K562 (cell line): ENCODE measurements at regions not wholly inside any gene's neighbourhood (a gene's known extent, or its start where the extent isn't known, plus 50 kb on each side); places are given as distances from the start of the nearest gene placed in this dataset.

ENCODE experiments used
- ATAC-seq: fragments of 200-7000 bp; cut with Tn5 transposase; 3 replicates; pipeline ENCODE4 v1.9.1; 2020; ENCODE audit warnings: moderate library complexity
- BruUV-seq: library from RNA; stranded (reverse); fragments of 400-500 nt; replicated peaks from 2 replicates; lab custom pipeline; 2021; lab: Mats Ljungman, UMichigan
- CTCF ChIA-PET: fragments of 300-600 bp; formaldehyde crosslinking; extraction: SDS; loops from one replicate; lab custom pipeline; 2021; ENCODE audit warnings: low intra/inter-chr PET ratio; lab: Yijun Ruan, JAX
- POLR2A ChIA-PET: fragments of 300-600, 350-650 bp; sonication (Branson Sonifier 250); formaldehyde crosslinking; extraction: SDS; loops from one replicate; lab custom pipeline; 2021; ENCODE audit warnings: antibody characterized with exemption, inconsistent platforms; lab: Yijun Ruan, JAX
- DNase-seq, 4 experiments: peaks; one replicate each; pipeline versions ENCODE4 v3.0.0 to v3.0.0-alpha.2; 2011 to 2018; ENCODE audit warnings: low spot score in 3 of 4, mixed read lengths in 3 of 4; ENCODE audit errors: extremely low read depth in 1 of 4
- FAIRE-seq: peaks from 2 replicates; lab custom pipeline; 2011; peaks lifted over from hg19 to GRCh38; lab: Jason Lieb, UNC
- H2AFZ ChIP-seq: 2 replicates; pipeline ENCODE4 v1.6.0; 2011; ENCODE audit warnings: low read depth, low read length, control low read depth, inconsistent platforms
- H3K27ac ChIP-seq: fragments of 200-600 bp; 3 replicates; pipeline ENCODE4 v1.8.0; 2011; ENCODE audit warnings: low read depth, mild to moderate bottlenecking, control low read depth, inconsistent platforms, low read length, moderate library complexity, mixed read lengths; ENCODE audit errors: extremely low read depth
- H3K27me3 ChIP-seq, 2 experiments: fragments of 300-600 bp in 1 of 2; 2 replicates in 1 of 2; 3 replicates in 1 of 2; pipeline versions ENCODE4 v1.6.0 to v1.8.0; 2011; ENCODE audit warnings: inconsistent platforms in 2 of 2, low read length in 2 of 2, mild to moderate bottlenecking in 1 of 2, mixed read lengths in 1 of 2, moderate library complexity in 1 of 2; ENCODE audit not compliant: control insufficient read depth in 2 of 2, insufficient read depth in 2 of 2
- H3K36me3 ChIP-seq: fragments of 300-600 bp; 3 replicates; pipeline ENCODE4 v1.8.0; 2011; ENCODE audit warnings: mild to moderate bottlenecking, low read length, inconsistent platforms; ENCODE audit not compliant: control insufficient read depth, insufficient read depth
- H3K4me1 ChIP-seq, 2 experiments: fragments of 200-600 bp in 1 of 2; replicated peaks in 1 of 2; 2 replicates in 1 of 2; 3 replicates in 1 of 2; pipeline versions ENCODE4 v1.5.1 to v1.8.0; 2011; ENCODE audit warnings: inconsistent platforms in 2 of 2, low read length in 2 of 2, mild to moderate bottlenecking in 1 of 2, mixed read lengths in 1 of 2, moderate library complexity in 1 of 2; ENCODE audit not compliant: control insufficient read depth in 2 of 2, insufficient read depth in 2 of 2
- H3K4me2 ChIP-seq: 2 replicates; pipeline ENCODE4 v1.6.1; 2011; ENCODE audit warnings: low read length, control low read depth, inconsistent platforms, mixed read lengths; ENCODE audit not compliant: insufficient read depth
- H3K4me3 ChIP-seq: fragments of 200-600 bp; sonication (generic), shearing (Covaris generic); 2 replicates; pipeline ENCODE4 v1.5.1; 2016; ENCODE audit warnings: control low read depth, inconsistent platforms
- H3K79me2 ChIP-seq: fragments of 200-600 bp; 3 replicates; pipeline ENCODE4 v1.8.0; 2011; ENCODE audit warnings: low read length, inconsistent platforms; ENCODE audit not compliant: control insufficient read depth, insufficient read depth
- H3K9ac ChIP-seq, 2 experiments: 2 replicates each; pipeline versions ENCODE4 v1.6.0 to v1.6.1; 2011; ENCODE audit warnings: low read depth in 2 of 2, low read length in 2 of 2, control low read depth in 1 of 2, inconsistent platforms in 1 of 2, mild to moderate bottlenecking in 1 of 2, mixed read lengths in 1 of 2; ENCODE audit not compliant: insufficient read depth in 1 of 2
- H3K9me1 ChIP-seq: one replicate; pipeline ENCODE4 v1.6.0; 2011; ENCODE audit warnings: inconsistent platforms, mild to moderate bottlenecking, low read length, moderate library complexity; ENCODE audit not compliant: control insufficient read depth, insufficient read depth
- H3K9me3 ChIP-seq: replicated peaks from 2 replicates; pipeline ENCODE4 v1.5.1; 2011; ENCODE audit warnings: low read depth, low read length, inconsistent platforms; ENCODE audit not compliant: control insufficient read depth, insufficient read depth
- H4K20me1 ChIP-seq: replicated peaks from 2 replicates; pipeline ENCODE4 v1.6.1; 2011; ENCODE audit warnings: low read length, inconsistent platforms, mixed read lengths; ENCODE audit not compliant: control insufficient read depth, insufficient read depth
- BCOR ChIP-seq: fragments of 450-650 bp; IDR thresholded peaks from 2 replicates; pipeline ENCODE4 v1.6.1; 2016
- BRD9 ChIP-seq: fragments of 450-650 bp; IDR thresholded peaks from 2 replicates; pipeline ENCODE4 v1.6.1; 2018; ENCODE audit warnings: low read depth; ENCODE audit not compliant: partially characterized antibody
- PHB2 ChIP-seq: fragments of 450-650 bp; IDR thresholded peaks from 2 replicates; pipeline ENCODE4 v1.6.1; 2017; ENCODE audit warnings: low read depth
- RBFOX2 ChIP-seq: fragments of 200-400 bp; formaldehyde crosslinking; IDR thresholded peaks from 2 replicates; pipeline ENCODE4 v1.6.1; 2017; ENCODE audit warnings: low read depth, mild to moderate bottlenecking, low read length, moderate library complexity
- RFX1 ChIP-seq: fragments of 450-650 bp; IDR thresholded peaks from 2 replicates; pipeline ENCODE4 v1.6.1; 2016; ENCODE audit warnings: mild to moderate bottlenecking, moderate library complexity
- TAF1 ChIP-seq: IDR thresholded peaks from 2 replicates; pipeline ENCODE4 v1.6.1; 2011; ENCODE audit warnings: mild to moderate bottlenecking, low read length, moderate library complexity; ENCODE audit not compliant: insufficient read depth, control insufficient read depth, severe bottlenecking; ENCODE audit errors: extremely low read depth
- TEAD1 ChIP-seq, 2 experiments: fragments of 450-650 bp in 1 of 2; sonication (generic) in 1 of 2; formaldehyde crosslinking; IDR thresholded peaks; 2 replicates each; pipeline versions ENCODE4 v1.4.0 to v1.8.0; 2020 to 2022; ENCODE audit warnings: mild to moderate bottlenecking in 2 of 2, missing genetic modification reagents in 1 of 2
- THRB ChIP-seq: fragments of 450-650 bp; formaldehyde crosslinking; conservative IDR thresholded peaks from 2 replicates; pipeline ENCODE4 v1.4.0; 2022; ENCODE audit warnings: mild to moderate bottlenecking, missing genetic modification characterization
- XRCC5 ChIP-seq: fragments of 200-400 bp; formaldehyde crosslinking; IDR thresholded peaks from 2 replicates; pipeline ENCODE4 v1.6.1; 2017; ENCODE audit warnings: low read depth, mild to moderate bottlenecking, low read length
- ZBTB33 ChIP-seq: sonication (generic); formaldehyde crosslinking; IDR thresholded peaks from 2 replicates; pipeline ENCODE4 v1.8.1; 2023; ENCODE audit warnings: mild to moderate bottlenecking, missing genetic modification reagents
- ZBTB9 ChIP-seq: fragments of 450-650 bp; formaldehyde crosslinking; IDR thresholded peaks from 2 replicates; pipeline ENCODE4 v1.4.0; 2020; ENCODE audit warnings: mild to moderate bottlenecking, moderate library complexity
- ZNF174 ChIP-seq: fragments of 250-450 bp; sonication (Bioruptor Pico); IDR thresholded peaks from 2 replicates; pipeline ENCODE4 v1.4.0; 2020; ENCODE audit warnings: mild to moderate bottlenecking
- ZNF263 ChIP-seq: sonication (generic); formaldehyde crosslinking; IDR thresholded peaks from 2 replicates; pipeline ENCODE4 v1.8.0; 2022; ENCODE audit warnings: mild to moderate bottlenecking, missing genetic modification reagents, borderline replicate concordance
- ZNF655 ChIP-seq: fragments of 250-450 bp; sonication (Bioruptor Pico); IDR thresholded peaks from 2 replicates; pipeline ENCODE4 v1.5.0; 2021
- ZNF696 ChIP-seq: fragments of 250-450 bp; sonication (Bioruptor Pico); conservative IDR thresholded peaks from 2 replicates; pipeline ENCODE4 v1.4.0; 2020; ENCODE audit warnings: mild to moderate bottlenecking, moderate library complexity
- WGBS: fragments of 100-300 bp; shearing (Covaris generic); methylation state at CpG from one replicate; pipeline ENCODE4 v1.1.6; 2016; ENCODE audit warnings: low coverage, mixed read lengths; ENCODE audit not compliant: insufficient coverage; ENCODE audit errors: missing lambda C conversion rate; 5-methylcytosine and 5-hydroxymethylcytosine counted together
- in situ Hi-C: fragments of 300-500 bp; cut with MboI; formaldehyde crosslinking; loops from 4 replicates; pipeline ENCODE4 v1.15.0; 2018; ENCODE audit warnings: inconsistent platforms, mixed read lengths
- intact Hi-C: fragments of 100-400 bp; cut with micrococcal nuclease; formaldehyde crosslinking; loops from 2 replicates; pipeline ENCODE4 v1.14.2; 2022

- no TSS peak for BruUV-seq
- in situ Hi-C loops = no loop called here
- H2AFZ ChIP-seq = no peak overlapping the region
- no peak for FAIRE-seq
- no peak overlapping the region for H3K4me3 ChIP-seq
- H3K4me1 ChIP-seq = no peaks in the 10 kb centered on the region
- CTCF ChIA-PET = no interaction called here
- DNase-seq = no peak
- H3K9ac ChIP-seq = no peak overlapping the region
- H3K27ac ChIP-seq = no peak overlapping the region
- H4K20me1 ChIP-seq = no peaks in the 10 kb centered on the region
- ATAC-seq = no peak
- 2% methylated on average over 5 of the region's 5 CpGs for WGBS
- TF ChIP-seq RBFOX2 = no peak
- no peak for TF ChIP-seq TAF1
- TF ChIP-seq PHB2 = no peak
- TF ChIP-seq ZBTB9 (CRISPR knock-in tag) = no peak
- TF ChIP-seq ZNF655 (CRISPR knock-in tag) = no peak
- no peak for TF ChIP-seq TEAD1 (CRISPR knock-in tag; IDR thresholded peaks at IDR 0.05)
- TF ChIP-seq BRD9 = no peak
- no peak for TF ChIP-seq BCOR
- no peak for TF ChIP-seq ZBTB33 (CRISPR knock-in tag)
- TF ChIP-seq ZNF696 (CRISPR knock-in tag) = no peak
- no peak for TF ChIP-seq XRCC5
- no peak for TF ChIP-seq ZNF263 (CRISPR knock-in tag)
- TF ChIP-seq THRB (CRISPR knock-in tag) = no peak
- no peak for TF ChIP-seq ZNF174
- no peak for TF ChIP-seq RFX1
- TF ChIP-seq, all 486 proteins: peak for 0
- H3K79me2 ChIP-seq = no peaks in the 10 kb centered on the region
- H3K9me3 ChIP-seq = no peaks in the 10 kb centered on the region
- no peaks in the 10 kb centered on the region for H3K27me3 ChIP-seq
- intact Hi-C loops = no loop called here
- no peaks in the 10 kb centered on the region for H3K36me3 ChIP-seq
- no peaks in the 10 kb centered on the region for H3K9me1 ChIP-seq
- H3K4me2 ChIP-seq = no peak overlapping the region
- POLR2A ChIA-PET = no interaction called here
Observed at GRCh38 chr5:8134609-8135008, 265.7 kb downstream of the MTRR start.
